ENCODE measurements at regions not wholly inside any gene's neighbourhood (a gene's known extent, or its start where the extent isn't known, plus 50 kb on each side); places are given as distances from the start of the nearest gene placed in this dataset.

- TF ChIP-seq, protein P1, sequence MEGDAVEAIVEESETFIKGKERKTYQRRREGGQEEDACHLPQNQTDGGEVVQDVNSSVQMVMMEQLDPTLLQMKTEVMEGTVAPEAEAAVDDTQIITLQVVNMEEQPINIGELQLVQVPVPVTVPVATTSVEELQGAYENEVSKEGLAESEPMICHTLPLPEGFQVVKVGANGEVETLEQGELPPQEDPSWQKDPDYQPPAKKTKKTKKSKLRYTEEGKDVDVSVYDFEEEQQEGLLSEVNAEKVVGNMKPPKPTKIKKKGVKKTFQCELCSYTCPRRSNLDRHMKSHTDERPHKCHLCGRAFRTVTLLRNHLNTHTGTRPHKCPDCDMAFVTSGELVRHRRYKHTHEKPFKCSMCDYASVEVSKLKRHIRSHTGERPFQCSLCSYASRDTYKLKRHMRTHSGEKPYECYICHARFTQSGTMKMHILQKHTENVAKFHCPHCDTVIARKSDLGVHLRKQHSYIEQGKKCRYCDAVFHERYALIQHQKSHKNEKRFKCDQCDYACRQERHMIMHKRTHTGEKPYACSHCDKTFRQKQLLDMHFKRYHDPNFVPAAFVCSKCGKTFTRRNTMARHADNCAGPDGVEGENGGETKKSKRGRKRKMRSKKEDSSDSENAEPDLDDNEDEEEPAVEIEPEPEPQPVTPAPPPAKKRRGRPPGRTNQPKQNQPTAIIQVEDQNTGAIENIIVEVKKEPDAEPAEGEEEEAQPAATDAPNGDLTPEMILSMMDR (IDR thresholded peaks at IDR 0.05), result no peak
- no peak for TF ChIP-seq POLR2A (IDR thresholded peaks at IDR 0.05)
Observed at GRCh38 chr7:52340067-52340466, 695.4 kb upstream of the POM121L12 start.

All from right lobe of liver (tissue), 4 donors.